ENCODE measurements at regions not wholly inside any gene's neighbourhood (a gene's known extent, or its start where the extent isn't known, plus 50 kb on each side); places are given as distances from the start of the nearest gene placed in this dataset.
"Not testable (repeated sequence)": the region's sequence is repeated elsewhere in the genome, so short reads cannot be mapped to it uniquely, and the experiment has no call there.

DNA sequence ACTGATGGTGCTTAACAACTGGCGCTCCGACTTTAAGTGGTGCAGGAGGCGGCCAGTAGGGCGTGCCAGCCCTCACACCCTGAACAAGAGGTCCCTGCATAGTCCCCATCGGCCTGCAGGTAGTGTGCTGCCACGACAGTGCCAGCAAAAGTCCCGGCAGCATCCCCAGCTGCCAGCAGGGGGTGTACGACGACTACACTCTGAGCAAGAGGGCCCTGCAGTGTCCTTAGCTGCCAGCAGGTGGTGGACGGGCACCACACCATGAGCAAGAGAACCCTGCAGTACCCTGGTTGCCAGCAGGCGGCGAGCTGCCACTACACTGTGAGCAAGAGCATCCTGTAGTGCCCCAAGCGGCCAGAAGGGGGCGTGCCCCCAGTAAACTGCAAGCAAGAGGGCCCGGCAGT, 53.5 kb upstream of the DUX4 start:
- TF ChIP-seq POLR2A, POLR2AphosphoS5 (IDR thresholded peaks at IDR 0.05): not testable (repeated sequence)
- TF ChIP-seq, protein P1, sequence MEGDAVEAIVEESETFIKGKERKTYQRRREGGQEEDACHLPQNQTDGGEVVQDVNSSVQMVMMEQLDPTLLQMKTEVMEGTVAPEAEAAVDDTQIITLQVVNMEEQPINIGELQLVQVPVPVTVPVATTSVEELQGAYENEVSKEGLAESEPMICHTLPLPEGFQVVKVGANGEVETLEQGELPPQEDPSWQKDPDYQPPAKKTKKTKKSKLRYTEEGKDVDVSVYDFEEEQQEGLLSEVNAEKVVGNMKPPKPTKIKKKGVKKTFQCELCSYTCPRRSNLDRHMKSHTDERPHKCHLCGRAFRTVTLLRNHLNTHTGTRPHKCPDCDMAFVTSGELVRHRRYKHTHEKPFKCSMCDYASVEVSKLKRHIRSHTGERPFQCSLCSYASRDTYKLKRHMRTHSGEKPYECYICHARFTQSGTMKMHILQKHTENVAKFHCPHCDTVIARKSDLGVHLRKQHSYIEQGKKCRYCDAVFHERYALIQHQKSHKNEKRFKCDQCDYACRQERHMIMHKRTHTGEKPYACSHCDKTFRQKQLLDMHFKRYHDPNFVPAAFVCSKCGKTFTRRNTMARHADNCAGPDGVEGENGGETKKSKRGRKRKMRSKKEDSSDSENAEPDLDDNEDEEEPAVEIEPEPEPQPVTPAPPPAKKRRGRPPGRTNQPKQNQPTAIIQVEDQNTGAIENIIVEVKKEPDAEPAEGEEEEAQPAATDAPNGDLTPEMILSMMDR (IDR thresholded peaks at IDR 0.05): not testable (repeated sequence)

Measured in transverse colon (tissue), 4 donors.